OCI-LY1 (cell line): ENCODE measurements at regions not wholly inside any gene's neighbourhood (a gene's known extent, or its start where the extent isn't known, plus 50 kb on each side); places are given as distances from the start of the nearest gene placed in this dataset.

Experiments used
- H2AFZ ChIP-seq: fragments of 200-600 bp; sonication (generic), shearing (Covaris generic); 2 replicates; pipeline ENCODE4 v1.6.0; 2014; ENCODE audit warnings: antibody characterized with exemption, mild to moderate bottlenecking, low read length
- H3F3A ChIP-seq: fragments of 200-600 bp; sonication (generic), shearing (Covaris generic); 2 replicates; pipeline ENCODE4 v1.6.0; 2014; ENCODE audit warnings: mild to moderate bottlenecking, antibody characterized with exemption, low read length, moderate library complexity; ENCODE audit not compliant: insufficient read depth
- H3K27ac ChIP-seq: fragments of 200-600 bp; sonication (generic); 2 replicates; pipeline ENCODE4 v1.5.1; 2014; ENCODE audit warnings: low read length, mixed run types, mild to moderate bottlenecking, low read depth; ENCODE audit not compliant: poor library complexity, severe bottlenecking
- H3K27me3 ChIP-seq: fragments of 200-600 bp; sonication (generic); 2 replicates; pipeline ENCODE4 v1.6.0; 2014; ENCODE audit warnings: antibody characterized with exemption, mild to moderate bottlenecking, low read length, moderate library complexity; ENCODE audit not compliant: insufficient read depth
- H3K36me3 ChIP-seq: fragments of 200-600 bp; sonication (generic); 2 replicates; pipeline ENCODE4 v1.6.1; 2014; ENCODE audit warnings: mild to moderate bottlenecking, antibody characterized with exemption, low read length, moderate library complexity, mixed read lengths; ENCODE audit not compliant: insufficient read depth
- H3K4me1 ChIP-seq: fragments of 200-600 bp; sonication (generic); 2 replicates; pipeline ENCODE4 v1.5.1; 2014; ENCODE audit warnings: mild to moderate bottlenecking, low read length, moderate library complexity; ENCODE audit not compliant: insufficient read depth, severe bottlenecking
- H3K4me2 ChIP-seq: fragments of 200-600 bp; sonication (generic), shearing (Covaris generic); 2 replicates; pipeline ENCODE4 v1.6.1; 2014; ENCODE audit warnings: low read length
- H3K4me3 ChIP-seq: fragments of 200-600 bp; sonication (generic); 2 replicates; pipeline ENCODE4 v1.5.1; 2014; ENCODE audit warnings: low read length, low read depth, mild to moderate bottlenecking, mixed read lengths; ENCODE audit not compliant: poor library complexity, severe bottlenecking
- H3K79me2 ChIP-seq: fragments of 200-600 bp; shearing (Covaris generic); 2 replicates; pipeline ENCODE4 v1.6.1; 2016; ENCODE audit warnings: mixed run types, low read length, mixed read lengths; ENCODE audit not compliant: insufficient read depth
- H3K9ac ChIP-seq: fragments of 200-600 bp; sonication (generic), shearing (Covaris generic); 2 replicates; pipeline ENCODE4 v1.6.1; 2014; ENCODE audit warnings: mild to moderate bottlenecking, low read length, mixed read lengths
- H3K9me2 ChIP-seq: fragments of 200-600 bp; sonication (generic), shearing (Covaris generic); 2 replicates; pipeline ENCODE4 v1.6.1; 2014; ENCODE audit warnings: low read depth, mild to moderate bottlenecking, low read length, mixed read lengths
- H3K9me3 ChIP-seq: fragments of 200-600 bp; shearing (Covaris generic); 2 replicates; pipeline ENCODE4 v1.6.1; 2014; ENCODE audit warnings: low read length, mixed read lengths
- H4K20me1 ChIP-seq: fragments of 200-600 bp; sonication (generic), shearing (Covaris generic); 2 replicates; pipeline ENCODE4 v1.6.0; 2016; ENCODE audit warnings: mild to moderate bottlenecking, low read length; ENCODE audit not compliant: insufficient read depth
- CTCF ChIP-seq: fragments of 200-600 bp; sonication (generic), shearing (Covaris generic); IDR thresholded peaks from 2 replicates; pipeline ENCODE4 v1.5.1; 2017; ENCODE audit warnings: mild to moderate bottlenecking, antibody characterized with exemption, low read length, moderate library complexity, mixed read lengths
- EZH2 ChIP-seq: fragments of 200-600 bp; sonication (generic), shearing (Covaris generic); IDR thresholded peaks from 2 replicates; pipeline ENCODE4 v1.8.0; 2017; ENCODE audit warnings: borderline replicate concordance, mixed run types, mild to moderate bottlenecking, antibody characterized with exemption, low read length, moderate library complexity, mixed read lengths

GRCh38 chr5:82993416-82993815, 83.8 kb downstream of the TMEM167A start:
- TF ChIP-seq CTCF (no peak), EZH2 (no peak)
- Histone ChIP-seq H2AFZ (no peak overlapping the region), H3K4me1 (no peaks in the 10 kb centered on the region), H3K4me2 (no peak overlapping the region), H3K27ac (no peak overlapping the region), H3K9me3 (no peaks in the 10 kb centered on the region), H4K20me1 (no peaks in the 10 kb centered on the region), H3F3A (no peaks in the 10 kb centered on the region), H3K36me3 (no peaks in the 10 kb centered on the region), H3K27me3 (no peaks in the 10 kb centered on the region), H3K9me2 (no peaks in the 10 kb centered on the region), H3K79me2 (no peaks in the 10 kb centered on the region), H3K9ac (no peak overlapping the region), H3K4me3 (no peak overlapping the region)

GRCh38 chr5:82992646-82993045, 84.5 kb downstream of the TMEM167A start:
- H3K4me2 ChIP-seq: no peak overlapping the region
- no peaks in the 10 kb centered on the region for H3K36me3 ChIP-seq
- H2AFZ ChIP-seq: no peak overlapping the region
- H3K9me3 ChIP-seq: no peaks in the 10 kb centered on the region
- no peaks in the 10 kb centered on the region for H3K4me1 ChIP-seq
- TF ChIP-seq EZH2: no peak
- no peak for TF ChIP-seq CTCF
- no peak overlapping the region for H3K9ac ChIP-seq
- no peaks in the 10 kb centered on the region for H4K20me1 ChIP-seq
- H3K27ac ChIP-seq: no peak overlapping the region
- no peaks in the 10 kb centered on the region for H3K9me2 ChIP-seq
- no peak overlapping the region for H3K4me3 ChIP-seq
- no peaks in the 10 kb centered on the region for H3F3A ChIP-seq
- no peaks in the 10 kb centered on the region for H3K27me3 ChIP-seq
- H3K79me2 ChIP-seq: no peaks in the 10 kb centered on the region

DNA sequence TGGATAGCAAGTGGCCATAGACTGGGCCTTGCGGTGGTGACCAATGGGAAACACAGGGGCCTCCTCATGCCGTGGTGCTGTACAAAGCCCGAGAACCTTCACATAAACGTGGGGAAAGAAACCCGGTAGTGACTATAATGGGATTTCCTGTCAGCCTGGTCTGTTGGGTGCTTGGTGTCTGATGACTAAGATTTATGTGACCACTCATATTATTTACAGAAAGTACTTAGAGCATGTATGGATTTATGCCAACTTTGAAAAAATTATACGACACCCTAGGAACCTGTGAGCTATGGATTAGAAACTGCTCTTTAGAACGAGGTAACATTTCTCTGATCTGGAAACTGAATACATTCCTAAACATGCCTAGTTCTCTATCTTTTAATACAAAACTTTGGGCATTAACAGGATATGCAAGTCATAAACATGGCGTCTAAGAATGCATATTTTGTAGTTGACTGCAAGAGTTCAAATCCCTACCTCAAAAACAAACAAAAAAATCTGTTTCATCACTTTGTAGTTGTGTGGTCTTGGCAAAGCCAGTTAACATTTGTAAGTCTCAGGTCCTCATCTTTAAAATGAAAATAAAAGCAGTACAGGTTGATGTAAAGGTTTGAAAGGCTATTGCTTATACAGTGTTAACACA, 85.4 kb downstream of the TMEM167A start:
- Histone ChIP-seq H3K4me2 (no peak overlapping the region), H3K4me3 (no peak overlapping the region), H3F3A (no peaks in the 10 kb centered on the region), H3K9me2 (no peaks in the 10 kb centered on the region), H3K79me2 (no peaks in the 10 kb centered on the region), H4K20me1 (no peaks in the 10 kb centered on the region), H3K9ac (no peak overlapping the region), H3K4me1 (no peaks in the 10 kb centered on the region), H3K9me3 (no peaks in the 10 kb centered on the region), H3K27ac (no peak overlapping the region), H3K36me3 (no peaks in the 10 kb centered on the region), H3K27me3 (no peaks in the 10 kb centered on the region), H2AFZ (no peak overlapping the region)
- TF ChIP-seq EZH2 (no peak), CTCF (no peak)
